ENCODE measurements at regions not wholly inside any gene's neighbourhood (a gene's known extent, or its start where the extent isn't known, plus 50 kb on each side); places are given as distances from the start of the nearest gene placed in this dataset.

DNA sequence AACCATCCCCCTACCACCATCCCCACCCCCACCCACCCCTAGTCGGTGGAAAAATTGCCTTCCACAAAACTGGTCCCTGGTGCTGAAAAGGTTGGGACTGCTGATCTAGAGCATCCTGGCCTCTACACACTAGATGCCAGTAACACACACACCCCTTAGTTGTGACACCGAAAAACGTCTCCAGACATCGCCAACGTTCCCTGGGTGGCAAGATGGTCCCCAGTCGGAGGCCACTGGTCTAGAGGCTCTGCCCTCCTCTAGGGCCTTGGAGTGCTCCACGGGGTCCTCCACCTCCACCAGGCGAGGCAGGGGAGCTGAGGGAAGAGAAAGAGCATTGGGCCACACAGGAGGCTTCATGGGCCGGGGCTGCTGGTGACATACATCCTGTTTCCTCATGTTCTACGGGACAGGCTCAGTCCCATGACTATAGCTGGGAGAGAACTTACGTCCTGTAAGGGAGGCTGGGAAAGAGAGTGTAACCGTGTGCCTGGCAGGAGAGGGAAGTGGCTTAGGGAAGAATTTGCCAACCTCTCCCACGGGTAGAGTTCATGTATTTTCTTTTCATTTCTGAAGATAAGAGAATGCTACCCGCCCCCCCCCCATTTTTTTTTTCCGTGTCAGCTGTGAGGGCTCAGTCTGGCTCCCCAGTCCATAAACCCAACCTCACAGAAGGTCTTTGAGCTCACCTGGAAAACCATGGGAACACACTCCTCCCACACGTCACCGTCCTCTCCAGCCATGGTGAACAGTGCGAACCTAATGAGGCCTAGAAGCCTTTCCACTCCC is 132.7 kb upstream of the MYCN start:
- TF ChIP-seq, protein P1, sequence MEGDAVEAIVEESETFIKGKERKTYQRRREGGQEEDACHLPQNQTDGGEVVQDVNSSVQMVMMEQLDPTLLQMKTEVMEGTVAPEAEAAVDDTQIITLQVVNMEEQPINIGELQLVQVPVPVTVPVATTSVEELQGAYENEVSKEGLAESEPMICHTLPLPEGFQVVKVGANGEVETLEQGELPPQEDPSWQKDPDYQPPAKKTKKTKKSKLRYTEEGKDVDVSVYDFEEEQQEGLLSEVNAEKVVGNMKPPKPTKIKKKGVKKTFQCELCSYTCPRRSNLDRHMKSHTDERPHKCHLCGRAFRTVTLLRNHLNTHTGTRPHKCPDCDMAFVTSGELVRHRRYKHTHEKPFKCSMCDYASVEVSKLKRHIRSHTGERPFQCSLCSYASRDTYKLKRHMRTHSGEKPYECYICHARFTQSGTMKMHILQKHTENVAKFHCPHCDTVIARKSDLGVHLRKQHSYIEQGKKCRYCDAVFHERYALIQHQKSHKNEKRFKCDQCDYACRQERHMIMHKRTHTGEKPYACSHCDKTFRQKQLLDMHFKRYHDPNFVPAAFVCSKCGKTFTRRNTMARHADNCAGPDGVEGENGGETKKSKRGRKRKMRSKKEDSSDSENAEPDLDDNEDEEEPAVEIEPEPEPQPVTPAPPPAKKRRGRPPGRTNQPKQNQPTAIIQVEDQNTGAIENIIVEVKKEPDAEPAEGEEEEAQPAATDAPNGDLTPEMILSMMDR (IDR thresholded peaks at IDR 0.05; ENCODE audit: insufficient read depth, low read depth, low read length), result no peak
- TF ChIP-seq EZH2 (IDR thresholded peaks at IDR 0.05; ENCODE audit: insufficient read depth, low read length), result no peak

Data from astrocyte (in vitro differentiated cells and primary cell).